ENCODE measurements at regions not wholly inside any gene's neighbourhood (a gene's known extent, or its start where the extent isn't known, plus 50 kb on each side); places are given as distances from the start of the nearest gene placed in this dataset.
A peak's percentile ranks its signal among the peaks of the same experiment; 100 is the strongest.

DNA sequence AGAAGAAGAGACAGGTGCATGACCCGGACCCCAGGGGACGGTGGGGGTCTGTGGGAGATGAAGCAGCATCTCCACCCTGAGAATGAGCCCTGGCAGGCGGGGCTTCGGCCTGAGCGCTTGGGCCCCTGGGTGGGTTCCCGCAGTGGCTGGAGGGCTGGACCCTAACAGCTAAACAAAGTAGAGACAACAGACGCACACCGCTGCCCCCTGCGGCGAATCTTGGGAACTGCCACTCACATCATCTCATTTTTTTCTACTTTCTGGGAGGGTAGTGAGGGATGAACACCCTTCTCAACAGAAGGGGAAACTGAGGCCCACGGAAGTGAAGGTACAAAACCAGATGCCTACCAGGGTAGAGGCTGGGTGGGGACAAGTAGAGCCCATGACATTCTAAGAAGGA lies 104.7 kb downstream of the RFLNA start:
- ChIA-PET CTCF (ENCODE audit: unreplicated experiment) (no interaction called here), POLR2A (no interaction called here)
- Histone ChIP-seq H3K79me2 (ENCODE audit: insufficient read depth, low read depth, low read length) (no peaks in the 10 kb centered on the region), H3K4me3 (ENCODE audit: low read depth, low read length, poor library complexity, severe bottlenecking) (no peak overlapping the region), H3K9me2 (ENCODE audit: insufficient read depth, low read length) (no peaks in the 10 kb centered on the region), H4K20me1 (ENCODE audit: insufficient read depth, low read length) (no peaks in the 10 kb centered on the region), H3K9me3 (ENCODE audit: low read length) (no peaks in the 10 kb centered on the region), H3K36me3 (ENCODE audit: insufficient read depth, low read length) (peaks cover 33% of the 10 kb centered on the region; the same call in 1 of the 2 replicates), H3K27ac (ENCODE audit: low read depth, low read length, poor library complexity, severe bottlenecking) (no peak overlapping the region), H3K4me2 (ENCODE audit: low read length) (no peak overlapping the region), H3K4me1 (ENCODE audit: insufficient read depth, low read length, poor library complexity, severe bottlenecking) (no peaks in the 10 kb centered on the region), H2AFZ (ENCODE audit: low read length) (no peak overlapping the region)
- peak; percentile 42 for DNase-seq (ENCODE audit: low spot score)
- intact Hi-C loops (cut with micrococcal nuclease; ENCODE audit: unreplicated experiment), result no loop called here
- TF ChIP-seq EZH2phosphoT487 (IDR thresholded peaks at IDR 0.05; ENCODE audit: borderline replicate concordance, low read depth, low read length), result no peak
- TF ChIP-seq, protein P1, sequence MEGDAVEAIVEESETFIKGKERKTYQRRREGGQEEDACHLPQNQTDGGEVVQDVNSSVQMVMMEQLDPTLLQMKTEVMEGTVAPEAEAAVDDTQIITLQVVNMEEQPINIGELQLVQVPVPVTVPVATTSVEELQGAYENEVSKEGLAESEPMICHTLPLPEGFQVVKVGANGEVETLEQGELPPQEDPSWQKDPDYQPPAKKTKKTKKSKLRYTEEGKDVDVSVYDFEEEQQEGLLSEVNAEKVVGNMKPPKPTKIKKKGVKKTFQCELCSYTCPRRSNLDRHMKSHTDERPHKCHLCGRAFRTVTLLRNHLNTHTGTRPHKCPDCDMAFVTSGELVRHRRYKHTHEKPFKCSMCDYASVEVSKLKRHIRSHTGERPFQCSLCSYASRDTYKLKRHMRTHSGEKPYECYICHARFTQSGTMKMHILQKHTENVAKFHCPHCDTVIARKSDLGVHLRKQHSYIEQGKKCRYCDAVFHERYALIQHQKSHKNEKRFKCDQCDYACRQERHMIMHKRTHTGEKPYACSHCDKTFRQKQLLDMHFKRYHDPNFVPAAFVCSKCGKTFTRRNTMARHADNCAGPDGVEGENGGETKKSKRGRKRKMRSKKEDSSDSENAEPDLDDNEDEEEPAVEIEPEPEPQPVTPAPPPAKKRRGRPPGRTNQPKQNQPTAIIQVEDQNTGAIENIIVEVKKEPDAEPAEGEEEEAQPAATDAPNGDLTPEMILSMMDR (conservative IDR thresholded peaks at IDR 0.05; ENCODE audit: low read length), result peak; percentile 84
- no TSS peak for BruUV-seq (replicated peaks)

DNA sequence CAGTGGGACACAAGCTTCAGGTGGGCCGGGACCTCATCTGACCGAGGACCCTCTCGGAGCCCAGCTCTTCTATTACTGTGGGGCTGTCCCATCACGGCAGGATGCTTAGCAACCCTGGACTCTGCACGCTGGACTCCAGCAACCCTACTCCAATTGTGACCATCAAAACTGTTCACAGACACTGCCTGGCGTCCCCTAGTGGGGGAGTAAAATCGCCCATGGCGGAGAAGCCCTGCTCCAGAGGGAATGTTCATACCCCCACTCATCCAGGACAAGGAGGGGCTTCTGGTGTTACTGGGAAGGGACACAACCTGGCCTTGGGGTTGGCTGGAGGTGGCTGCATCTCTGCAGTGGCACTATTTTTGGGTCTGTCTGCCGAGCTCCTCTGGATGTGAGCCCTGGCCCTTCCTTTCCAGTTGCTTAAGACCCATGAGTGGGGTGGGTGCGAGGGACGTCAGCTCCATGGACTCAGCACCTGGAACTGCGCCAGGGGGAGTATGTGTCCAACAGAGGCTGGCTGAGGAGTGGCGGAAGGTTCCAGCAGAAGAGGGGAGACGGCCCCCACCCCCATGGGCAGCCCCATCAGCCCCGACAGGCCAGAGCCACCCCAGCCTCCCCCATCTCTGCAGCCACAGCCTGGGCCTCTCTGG lies 103.8 kb downstream of the RFLNA start:
- H3K9me2 ChIP-seq (ENCODE audit: insufficient read depth, low read length), result no peaks in the 10 kb centered on the region
- TF ChIP-seq, protein P1 (conservative IDR thresholded peaks at IDR 0.05; ENCODE audit: low read length), result no peak
- no peak for TF ChIP-seq EZH2phosphoT487 (IDR thresholded peaks at IDR 0.05; ENCODE audit: borderline replicate concordance, low read depth, low read length)
- no peak overlapping the region for H3K4me2 ChIP-seq (ENCODE audit: low read length)
- no peak overlapping the region for H3K4me3 ChIP-seq (ENCODE audit: low read depth, low read length, poor library complexity, severe bottlenecking)
- no peak overlapping the region for H3K27ac ChIP-seq (ENCODE audit: low read depth, low read length, poor library complexity, severe bottlenecking)
- no TSS peak for BruUV-seq (replicated peaks)
- no peaks in the 10 kb centered on the region for H3K79me2 ChIP-seq (ENCODE audit: insufficient read depth, low read depth, low read length)
- intact Hi-C loops (cut with micrococcal nuclease; ENCODE audit: unreplicated experiment), result no loop called here
- DNase-seq (ENCODE audit: low spot score), result no peak
- H3K4me1 ChIP-seq (ENCODE audit: insufficient read depth, low read length, poor library complexity, severe bottlenecking), result no peaks in the 10 kb centered on the region
- no peak overlapping the region for H2AFZ ChIP-seq (ENCODE audit: low read length)
- POLR2A ChIA-PET, result interaction anchor here (0.6 kb wide), 1 partner anchor 547 kb away, joined by 3 read pairs; no protein-coding TSS in a partner anchor
- no peaks in the 10 kb centered on the region for H4K20me1 ChIP-seq (ENCODE audit: insufficient read depth, low read length)
- H3K9me3 ChIP-seq (ENCODE audit: low read length), result no peaks in the 10 kb centered on the region
- H3K36me3 ChIP-seq (ENCODE audit: insufficient read depth, low read length), result peaks cover 33% of the 10 kb centered on the region; the same call in 1 of the 2 replicates
- CTCF ChIA-PET (ENCODE audit: unreplicated experiment), result no interaction called here

DNA sequence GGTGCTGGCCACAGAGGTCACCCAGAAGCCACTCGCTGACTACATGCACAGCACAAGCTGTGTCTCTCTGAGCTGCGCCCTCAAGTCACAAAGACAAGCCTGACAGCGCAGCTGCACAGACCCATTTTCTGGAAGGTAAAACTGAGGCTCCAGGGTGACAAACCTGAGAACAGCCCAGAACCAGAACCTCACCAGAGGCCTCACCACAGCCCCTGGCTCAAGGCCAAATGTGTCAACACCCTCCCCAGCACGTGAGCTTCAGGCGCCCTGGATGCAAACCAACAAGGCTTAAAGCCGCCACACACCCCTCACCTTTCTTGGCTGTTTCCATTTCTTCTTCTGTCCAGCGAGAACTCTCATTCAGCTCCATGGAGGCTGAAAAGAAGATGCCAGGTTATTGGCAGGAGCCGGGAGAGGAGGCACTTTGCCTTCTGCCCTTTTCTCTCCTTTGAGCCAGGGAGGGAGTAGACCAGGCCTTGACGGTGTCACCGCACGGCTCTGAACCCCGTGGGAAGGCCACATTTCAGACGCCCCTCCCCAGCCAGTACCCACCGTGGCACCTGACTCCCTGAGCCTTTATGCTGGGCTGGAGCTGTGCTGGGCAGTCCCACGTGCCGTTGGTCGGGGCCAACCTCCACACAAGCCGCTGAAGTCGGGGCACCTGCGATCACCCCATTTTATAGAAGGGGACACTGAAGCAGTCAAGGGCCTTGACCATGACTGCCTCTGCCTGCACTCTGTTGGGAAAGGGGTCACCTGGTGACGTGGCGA lies 103.1 kb downstream of the RFLNA start:
- Histone ChIP-seq H3K4me2 (ENCODE audit: low read length) (no peak overlapping the region), H4K20me1 (ENCODE audit: insufficient read depth, low read length) (no peaks in the 10 kb centered on the region), H3K9me3 (ENCODE audit: low read length) (no peaks in the 10 kb centered on the region), H3K27ac (ENCODE audit: low read depth, low read length, poor library complexity, severe bottlenecking) (no peak overlapping the region), H3K36me3 (ENCODE audit: insufficient read depth, low read length) (peaks cover 33% of the 10 kb centered on the region; the same call in 1 of the 2 replicates), H2AFZ (ENCODE audit: low read length) (no peak overlapping the region), H3K4me3 (ENCODE audit: low read depth, low read length, poor library complexity, severe bottlenecking) (no peak overlapping the region), H3K9me2 (ENCODE audit: insufficient read depth, low read length) (no peaks in the 10 kb centered on the region), H3K4me1 (ENCODE audit: insufficient read depth, low read length, poor library complexity, severe bottlenecking) (no peaks in the 10 kb centered on the region), H3K79me2 (ENCODE audit: insufficient read depth, low read depth, low read length) (no peaks in the 10 kb centered on the region)
- ChIA-PET POLR2A (interaction anchor here (0.6 kb wide), 1 partner anchor 547 kb away, joined by 3 read pairs; no protein-coding TSS in a partner anchor), CTCF (ENCODE audit: unreplicated experiment) (no interaction called here)
- DNase-seq (ENCODE audit: low spot score), result no peak
- no TSS peak for BruUV-seq (replicated peaks)
- TF ChIP-seq, protein P1 (conservative IDR thresholded peaks at IDR 0.05; ENCODE audit: low read length), result no peak
- no peak for TF ChIP-seq EZH2phosphoT487 (IDR thresholded peaks at IDR 0.05; ENCODE audit: borderline replicate concordance, low read depth, low read length)
- intact Hi-C loops (cut with micrococcal nuclease; ENCODE audit: unreplicated experiment), result no loop called here

All from OCI-LY7 (cell line).